ENCODE measurements at regions not wholly inside any gene's neighbourhood (a gene's known extent, or its start where the extent isn't known, plus 50 kb on each side); places are given as distances from the start of the nearest gene placed in this dataset.
"Not testable (repeated sequence)": the region's sequence is repeated elsewhere in the genome, so short reads cannot be mapped to it uniquely, and the experiment has no call there.

- no peak for DNase-seq (ENCODE audit: low read depth in 2 of 2)
Observed at GRCh38 chr15:91356083-91356482, 256.0 kb downstream of the SV2B start.

GRCh38 chr15:91357011-91357410 lies 257.0 kb downstream of the SV2B start:
- DNase-seq (ENCODE audit: low read depth in 2 of 2), result no peak

- no peak for DNase-seq (ENCODE audit: low read depth in 2 of 2)
Observed at GRCh38 chr15:91357486-91357885, 257.4 kb downstream of the SV2B start.

DNA sequence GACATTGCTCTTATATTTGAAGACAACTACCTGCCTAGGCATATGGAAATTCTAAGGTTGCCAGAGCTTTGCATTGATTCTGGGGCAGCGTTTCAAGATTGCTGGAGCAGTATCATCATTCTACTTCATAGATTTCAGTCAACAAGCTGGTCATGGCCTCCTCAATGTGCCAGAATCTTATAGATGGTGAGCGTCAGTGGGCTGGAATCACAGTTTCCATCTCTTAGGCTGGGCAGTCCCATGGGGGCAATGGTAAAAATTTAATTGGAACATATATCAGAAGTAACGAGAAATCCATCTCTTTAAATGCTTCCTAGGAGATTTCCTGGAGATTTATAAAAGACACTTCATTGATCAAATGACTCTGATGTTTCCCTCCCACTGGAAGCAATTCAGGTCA lies 258.3 kb downstream of the SV2B start:
- DNase-seq (ENCODE audit: low read depth in 2 of 2), result no peak

DNA sequence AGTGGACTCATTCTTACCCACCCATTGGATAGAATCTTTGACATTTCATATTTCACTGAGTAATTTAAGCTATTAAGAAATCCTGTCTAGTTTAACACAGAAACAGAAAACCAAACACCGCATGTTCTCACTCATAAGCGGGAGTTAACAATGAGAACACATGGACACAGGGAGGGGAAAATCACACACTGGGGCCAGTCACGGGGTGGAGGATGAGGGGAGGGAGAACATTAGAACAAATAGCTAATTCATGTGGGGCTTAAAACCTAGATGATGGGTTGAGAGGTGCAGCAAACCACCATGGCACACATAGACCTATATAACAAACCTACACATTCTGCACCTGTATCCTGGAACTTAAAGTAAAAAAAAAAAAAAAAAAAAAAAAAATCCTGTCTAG lies 261.6 kb downstream of the SV2B start:
- DNase-seq (ENCODE audit: low read depth in 2 of 2), result not testable (repeated sequence)

GRCh38 chr15:91366111-91366510 lies 266.1 kb downstream of the SV2B start:
- no peak for DNase-seq (ENCODE audit: low read depth in 2 of 2)

- no peak for DNase-seq (ENCODE audit: low read depth in 2 of 2)
Observed at GRCh38 chr15:91368611-91369010, 268.6 kb downstream of the SV2B start.

DNA sequence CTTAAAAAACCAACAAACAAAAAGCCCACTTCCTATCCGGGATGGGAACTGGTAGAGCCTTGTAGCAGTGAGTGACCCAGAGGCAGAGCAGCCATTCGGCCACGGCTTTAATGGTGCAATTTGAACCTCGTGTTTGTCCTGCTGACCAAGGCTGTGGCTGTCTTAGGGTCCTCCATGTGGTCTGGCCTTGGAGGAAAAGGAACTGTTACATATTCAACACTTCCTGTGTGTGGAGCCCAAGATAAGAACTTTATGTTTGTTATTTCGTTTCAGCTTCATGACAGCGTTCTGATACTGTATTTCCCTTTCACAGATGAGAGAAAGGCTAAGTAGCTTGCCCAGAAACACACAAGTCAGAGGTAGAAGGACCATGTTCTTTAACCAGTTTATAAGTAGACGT lies 269.8 kb downstream of the SV2B start:
- peak in 1 of 2 donors; percentile 0 for DNase-seq (ENCODE audit: low read depth in 2 of 2)

DNA sequence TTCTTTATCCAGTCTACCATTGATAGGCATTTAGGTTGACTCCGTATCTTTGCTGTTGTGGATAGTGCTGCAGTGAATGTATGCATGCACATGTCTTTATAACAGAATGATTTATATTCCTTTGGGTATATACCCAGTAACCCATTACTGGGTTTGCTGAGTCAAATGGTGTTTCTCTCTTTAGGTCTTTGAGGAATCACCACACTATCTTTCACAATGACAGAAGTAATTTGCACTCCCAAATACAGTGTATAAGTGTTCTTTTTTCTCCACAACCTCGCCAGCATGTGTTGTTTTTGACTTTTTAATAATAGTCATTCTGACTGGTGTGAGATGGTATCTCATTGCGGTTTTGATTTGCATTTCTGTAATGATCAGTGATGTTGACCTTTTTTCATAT lies 271.3 kb downstream of the SV2B start:
- not testable (repeated sequence) for DNase-seq (ENCODE audit: low read depth in 2 of 2)

DNA sequence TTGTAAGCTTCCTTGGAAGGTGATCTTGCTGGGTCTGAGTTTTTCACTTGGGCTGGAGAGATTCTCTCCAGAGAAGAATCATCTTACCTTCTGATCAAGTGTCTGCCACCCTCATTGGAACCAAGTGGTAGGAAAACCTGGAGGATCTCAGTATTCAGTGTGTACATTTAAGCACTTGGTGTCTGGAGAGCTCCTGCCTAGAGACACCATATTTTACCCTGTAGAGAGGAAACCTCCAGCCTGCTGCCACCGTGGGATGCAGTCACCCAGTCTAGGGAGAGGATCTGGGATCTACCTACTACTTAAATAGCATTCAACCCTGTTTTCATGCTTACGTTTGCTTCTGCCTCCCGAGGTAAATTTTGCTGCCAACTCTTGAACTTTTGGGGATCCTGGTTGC lies 274.3 kb downstream of the SV2B start:
- DNase-seq (ENCODE audit: low read depth in 2 of 2), result no peak

- DNase-seq (ENCODE audit: low read depth in 2 of 2), result no peak
Observed at GRCh38 chr15:91376038-91376437, 276.0 kb downstream of the SV2B start.

DNA sequence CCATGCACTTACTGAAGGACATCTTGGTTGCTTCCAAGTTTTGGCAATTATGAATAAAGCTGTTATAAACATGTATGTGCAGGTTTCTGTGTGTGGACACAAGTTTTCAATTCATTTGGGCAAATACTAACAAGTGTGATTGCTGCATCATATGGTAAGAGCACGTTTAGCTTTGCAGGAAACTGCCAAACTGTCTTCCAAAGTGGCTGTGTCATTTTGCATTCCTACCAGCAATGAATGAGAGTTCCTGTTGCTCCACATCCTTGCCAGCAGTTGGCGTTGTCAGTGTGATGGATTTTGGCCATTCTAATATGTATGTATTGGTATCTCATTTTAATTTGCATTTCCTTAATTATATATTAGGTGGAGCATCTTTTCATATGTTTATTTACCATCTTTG lies 280.1 kb downstream of the SV2B start:
- DNase-seq (ENCODE audit: low read depth in 2 of 2), result no peak

DNA sequence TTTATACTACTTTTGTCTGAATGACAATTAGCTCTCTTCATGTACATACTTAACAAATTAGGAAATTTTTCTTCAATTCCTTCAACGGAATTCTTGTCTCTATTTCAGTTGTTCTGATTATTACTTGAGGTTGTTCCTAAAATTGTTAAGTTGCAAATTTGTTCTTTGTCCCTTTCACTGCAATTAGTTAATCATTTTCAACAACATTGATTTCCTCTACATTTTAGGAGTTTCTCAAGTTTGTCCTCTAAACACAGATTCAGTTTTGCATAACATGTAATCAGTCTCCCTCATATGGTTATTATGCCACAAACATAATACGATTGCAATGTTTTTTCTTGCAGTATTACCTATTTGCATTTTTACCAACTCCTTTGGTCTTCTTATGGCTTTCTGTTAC lies 283.5 kb downstream of the SV2B start:
- DNase-seq (ENCODE audit: low read depth in 2 of 2), result no peak

DNA sequence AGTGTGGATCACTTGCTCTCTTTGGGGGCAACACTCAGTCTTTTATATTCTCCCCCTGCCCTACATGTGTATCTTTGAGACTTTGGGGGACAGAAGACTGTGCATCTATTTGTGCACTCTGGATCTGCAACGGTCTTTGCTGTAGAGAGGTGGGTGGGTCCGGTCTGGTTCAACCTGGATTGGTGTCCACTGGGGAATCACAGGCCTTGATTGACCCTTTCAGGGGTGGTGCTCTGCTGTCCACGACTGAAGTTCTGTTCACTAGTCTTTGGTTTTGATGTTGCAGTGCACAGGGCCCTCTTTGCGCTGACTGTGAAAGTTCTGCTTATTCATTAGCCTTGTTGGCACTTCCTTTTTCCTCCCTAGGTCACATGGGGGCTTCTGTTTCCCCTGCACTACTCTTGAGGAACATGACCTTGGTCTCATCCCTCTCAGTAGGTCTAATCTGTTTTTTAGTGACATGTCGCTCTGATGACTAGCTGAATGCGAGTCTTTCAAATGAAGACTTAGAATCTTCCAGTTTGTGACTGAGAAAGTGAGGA lies 284.2 kb downstream of the SV2B start:
- no peak for DNase-seq (ENCODE audit: low read depth in 2 of 2)

- no peak for DNase-seq (ENCODE audit: low read depth in 2 of 2)
Observed at GRCh38 chr15:91385311-91385710, 285.3 kb downstream of the SV2B start.

DNA sequence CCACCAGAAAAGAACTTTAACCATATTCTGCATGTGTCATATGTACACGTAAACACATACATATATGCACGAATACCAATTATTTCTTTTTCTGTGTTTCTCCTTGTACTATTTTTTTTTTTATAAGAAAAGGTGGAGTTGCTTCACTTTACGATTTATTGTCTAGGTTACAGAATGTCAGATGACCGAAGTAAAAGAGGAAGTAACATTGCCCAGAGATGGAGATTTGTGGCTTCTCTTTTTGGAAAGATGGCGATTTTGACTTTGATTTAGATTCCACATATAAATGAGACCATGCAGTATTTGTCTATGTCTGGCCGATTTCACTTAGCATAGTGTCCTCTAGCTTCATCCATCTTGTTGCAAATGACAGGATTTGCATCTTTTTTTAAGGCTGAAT lies 293.1 kb downstream of the SV2B start:
- DNase-seq (ENCODE audit: low read depth in 2 of 2), result no peak

GRCh38 chr15:91400481-91400880 lies 300.4 kb downstream of the SV2B start:
- no peak for DNase-seq (ENCODE audit: low read depth in 2 of 2)

GRCh38 chr15:91407269-91407889 lies 307.3 kb downstream of the SV2B start:
- DNase-seq (ENCODE audit: low read depth in 2 of 2), result no peak

GRCh38 chr15:91408476-91409076 lies 308.5 kb downstream of the SV2B start:
- no peak for DNase-seq (ENCODE audit: low read depth in 2 of 2)

DNA sequence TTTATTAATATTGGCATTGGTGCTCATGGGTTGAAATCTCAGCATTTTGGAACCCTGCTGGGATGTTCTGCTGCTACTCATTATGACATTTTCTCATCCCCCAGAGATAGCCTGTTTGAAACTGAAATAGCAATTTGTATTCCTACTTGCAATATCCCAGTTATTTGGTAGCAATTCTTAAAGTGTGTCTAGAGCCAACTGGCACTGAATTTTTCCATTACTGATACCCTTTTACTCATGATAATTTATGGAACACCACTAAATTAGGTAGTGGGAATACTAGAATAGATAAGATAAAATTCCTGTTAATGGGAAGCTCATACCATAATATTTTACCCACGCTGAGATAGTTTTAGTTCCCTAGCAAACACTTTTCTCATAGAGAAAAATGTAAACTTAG lies 309.3 kb downstream of the SV2B start:
- no peak for DNase-seq (ENCODE audit: low read depth in 2 of 2)

GRCh38 chr15:91411586-91411985 lies 311.5 kb downstream of the SV2B start:
- no peak for DNase-seq (ENCODE audit: low read depth in 2 of 2)

DNA sequence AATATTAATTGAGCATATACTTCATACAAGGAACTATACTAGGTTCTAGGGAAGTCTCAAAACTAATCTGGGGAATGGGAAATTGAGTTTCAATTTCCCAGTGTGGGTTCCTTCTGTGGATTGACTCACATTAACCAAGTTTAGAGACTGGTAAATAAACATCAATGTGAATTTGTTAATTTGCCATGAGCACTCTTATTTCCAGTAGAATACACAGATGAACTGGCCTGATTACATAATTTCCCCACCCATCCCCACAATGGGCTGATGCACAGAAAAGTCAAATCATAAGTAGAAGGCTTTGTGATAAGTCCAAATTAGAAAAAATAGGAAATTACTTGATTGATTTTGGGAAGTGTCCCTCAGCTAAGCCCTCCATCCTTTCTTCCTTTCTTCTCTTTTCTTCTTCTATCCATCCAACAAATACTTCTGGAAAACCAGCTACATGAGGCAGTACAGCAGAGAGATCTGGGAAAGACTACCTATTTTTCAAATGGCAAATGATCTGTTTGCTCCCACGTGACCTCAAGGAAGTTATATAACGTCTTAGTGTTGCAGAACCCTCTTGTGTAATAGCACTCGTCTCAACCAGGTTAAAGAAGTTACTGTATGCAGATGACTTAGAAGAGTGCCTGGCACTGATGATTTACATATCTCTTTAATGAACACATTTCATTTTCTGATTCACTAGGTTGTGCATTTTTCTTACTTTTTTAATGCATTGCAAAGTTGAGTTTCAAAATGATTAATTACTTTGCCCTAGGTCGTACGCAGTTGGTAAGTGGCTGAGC lies 312.3 kb downstream of the SV2B start:
- no peak for DNase-seq (ENCODE audit: low read depth in 2 of 2)

- DNase-seq (ENCODE audit: low read depth in 2 of 2), result no peak
Observed at GRCh38 chr15:91413142-91413541, 313.1 kb downstream of the SV2B start.
